Muscle of leg (tissue), 3 donors: ENCODE measurements at regions not wholly inside any gene's neighbourhood (a gene's known extent, or its start where the extent isn't known, plus 50 kb on each side); places are given as distances from the start of the nearest gene placed in this dataset.

Experiments
- DNase-seq: peaks from one replicate; pipeline ENCODE4 v3.0.0; 2013
- H3K27ac ChIP-seq: one replicate; pipeline ENCODE4 v1.5.1; 2013; ENCODE audit warnings: mild to moderate bottlenecking, low read length, control low read depth
- H3K27me3 ChIP-seq: one replicate; pipeline ENCODE4 v1.6.1; 2013; ENCODE audit warnings: low read length; ENCODE audit not compliant: control insufficient read depth, insufficient read depth
- H3K36me3 ChIP-seq: one replicate; pipeline ENCODE4 v1.6.1; 2013; ENCODE audit warnings: low read length; ENCODE audit not compliant: control insufficient read depth, insufficient read depth
- H3K4me1 ChIP-seq: one replicate; pipeline ENCODE4 v1.6.1; 2013; ENCODE audit warnings: low read length; ENCODE audit not compliant: control insufficient read depth, insufficient read depth
- H3K4me3 ChIP-seq: one replicate; pipeline ENCODE4 v1.5.1; 2013; ENCODE audit warnings: low read length, control low read depth
- H3K9me3 ChIP-seq: replicated peaks from 2 replicates; pipeline ENCODE4 v1.6.1; 2013; ENCODE audit warnings: low read depth, low read length; ENCODE audit not compliant: control insufficient read depth
- WGBS: methylation state at CpG from one replicate; pipeline ENCODE4 v1.1.5; 2013; ENCODE audit warnings: missing lambda C conversion rate; ENCODE audit not compliant: insufficient coverage; 5-methylcytosine and 5-hydroxymethylcytosine counted together

- Histone ChIP-seq H3K36me3 (no peaks in the 10 kb centered on the region), H3K4me1 (peaks cover 3% of the 10 kb centered on the region), H3K27me3 (no peaks in the 10 kb centered on the region), H3K27ac (no peak overlapping the region), H3K4me3 (no peak overlapping the region), H3K9me3 (no peaks in the 10 kb centered on the region)
- no peak for DNase-seq
- WGBS: no CpG with 5 or more reads among the region's 6 CpGs
These were observed 559.4 kb downstream of the NR2F2 start for GRCh38 chr15:96889734-96890480.

GRCh38 chr15:96891046-96891445 lies 560.5 kb downstream of the NR2F2 start:
- no peaks in the 10 kb centered on the region for H3K9me3 ChIP-seq
- peak; percentile 55 for DNase-seq
- no peaks in the 10 kb centered on the region for H3K27me3 ChIP-seq
- peaks cover 3% of the 10 kb centered on the region for H3K4me1 ChIP-seq
- WGBS: 0% methylated on average over 1 of the region's 4 CpGs
- H3K27ac ChIP-seq: no peak overlapping the region
- no peak overlapping the region for H3K4me3 ChIP-seq
- no peaks in the 10 kb centered on the region for H3K36me3 ChIP-seq

GRCh38 chr15:96893159-96893906 lies 562.8 kb downstream of the NR2F2 start:
- peak; percentile 29 for DNase-seq
- Histone ChIP-seq H3K27me3 (no peaks in the 10 kb centered on the region), H3K4me1 (peaks cover 3% of the 10 kb centered on the region), H3K9me3 (no peaks in the 10 kb centered on the region), H3K4me3 (no peak overlapping the region), H3K27ac (no peak overlapping the region), H3K36me3 (no peaks in the 10 kb centered on the region)
- 31% methylated on average over 2 of the region's 5 CpGs for WGBS

GRCh38 chr15:96894659-96895058 lies 564.2 kb downstream of the NR2F2 start:
- DNase-seq: no peak
- Histone ChIP-seq H3K36me3 (no peaks in the 10 kb centered on the region), H3K9me3 (no peaks in the 10 kb centered on the region), H3K4me1 (peaks cover 3% of the 10 kb centered on the region), H3K27me3 (no peaks in the 10 kb centered on the region), H3K4me3 (no peak overlapping the region), H3K27ac (no peak overlapping the region)
- WGBS: no CpG with 5 or more reads among the region's 1 CpG

- WGBS: 59% methylated on average over 2 of the region's 3 CpGs
- Histone ChIP-seq H3K27me3 (no peaks in the 10 kb centered on the region), H3K27ac (no peak overlapping the region), H3K9me3 (no peaks in the 10 kb centered on the region), H3K4me1 (no peaks in the 10 kb centered on the region), H3K36me3 (no peaks in the 10 kb centered on the region), H3K4me3 (no peak overlapping the region)
- no peak for DNase-seq
These were observed 566.3 kb downstream of the NR2F2 start for GRCh38 chr15:96896766-96897165.

- 88% methylated on average over 4 of the region's 4 CpGs for WGBS
- no peaks in the 10 kb centered on the region for H3K27me3 ChIP-seq
- no peak for DNase-seq
- H3K27ac ChIP-seq: no peak overlapping the region
- H3K36me3 ChIP-seq: no peaks in the 10 kb centered on the region
- H3K4me1 ChIP-seq: no peaks in the 10 kb centered on the region
- H3K4me3 ChIP-seq: no peak overlapping the region
- H3K9me3 ChIP-seq: peaks cover 2% of the 10 kb centered on the region
These were observed 583.6 kb downstream of the NR2F2 start for GRCh38 chr15:96914081-96914480.

GRCh38 chr15:96916750-96917149 lies 586.2 kb downstream of the NR2F2 start:
- no CpG with 5 or more reads among the region's 2 CpGs for WGBS
- H3K4me1 ChIP-seq: no peaks in the 10 kb centered on the region
- DNase-seq: no peak
- H3K36me3 ChIP-seq: no peaks in the 10 kb centered on the region
- H3K27ac ChIP-seq: no peak overlapping the region
- no peak overlapping the region for H3K4me3 ChIP-seq
- no peaks in the 10 kb centered on the region for H3K27me3 ChIP-seq
- H3K9me3 ChIP-seq: peaks cover 2% of the 10 kb centered on the region

- H3K27ac ChIP-seq: no peak overlapping the region
- no peaks in the 10 kb centered on the region for H3K36me3 ChIP-seq
- no peaks in the 10 kb centered on the region for H3K4me1 ChIP-seq
- no CpG with 5 or more reads among the region's 1 CpG for WGBS
- H3K4me3 ChIP-seq: no peak overlapping the region
- no peaks in the 10 kb centered on the region for H3K9me3 ChIP-seq
- no peak for DNase-seq
- H3K27me3 ChIP-seq: no peaks in the 10 kb centered on the region
These were observed 594.1 kb downstream of the NR2F2 start for GRCh38 chr15:96924570-96924969.

- DNase-seq: peak; percentile 6
These were observed 617.1 kb downstream of the NR2F2 start for GRCh38 chr15:96947296-96948229.

GRCh38 chr15:96948981-96949380 lies 618.5 kb downstream of the NR2F2 start:
- Histone ChIP-seq H3K27ac (no peak overlapping the region), H3K27me3 (peaks cover 27% of the 10 kb centered on the region), H3K4me3 (no peak overlapping the region), H3K9me3 (no peaks in the 10 kb centered on the region), H3K36me3 (no peaks in the 10 kb centered on the region), H3K4me1 (no peaks in the 10 kb centered on the region)
- no CpG with 5 or more reads among the region's 2 CpGs for WGBS
- DNase-seq: no peak

More at GRCh38 chr15:96947296-96948229, 617.1 kb downstream of the NR2F2 start:
- Histone ChIP-seq H3K27me3 (peaks cover 27% of the 10 kb centered on the region), H3K4me1 (no peaks in the 10 kb centered on the region), H3K4me3 (no peak overlapping the region), H3K27ac (no peak overlapping the region), H3K9me3 (no peaks in the 10 kb centered on the region), H3K36me3 (no peaks in the 10 kb centered on the region)
- 13% methylated on average over 39 of the region's 50 CpGs for WGBS
